HG02642 (cell line): ENCODE measurements at regions not wholly inside any gene's neighbourhood (a gene's known extent, or its start where the extent isn't known, plus 50 kb on each side); places are given as distances from the start of the nearest gene placed in this dataset.

Source experiments
- ATAC-seq: cut with Tn5 transposase; IDR thresholded peaks from one replicate; pipeline ENCODE4 v1.9.1; 2021; ENCODE audit warnings: mild to moderate bottlenecking; ENCODE audit not compliant: unreplicated experiment, poor library complexity

DNA sequence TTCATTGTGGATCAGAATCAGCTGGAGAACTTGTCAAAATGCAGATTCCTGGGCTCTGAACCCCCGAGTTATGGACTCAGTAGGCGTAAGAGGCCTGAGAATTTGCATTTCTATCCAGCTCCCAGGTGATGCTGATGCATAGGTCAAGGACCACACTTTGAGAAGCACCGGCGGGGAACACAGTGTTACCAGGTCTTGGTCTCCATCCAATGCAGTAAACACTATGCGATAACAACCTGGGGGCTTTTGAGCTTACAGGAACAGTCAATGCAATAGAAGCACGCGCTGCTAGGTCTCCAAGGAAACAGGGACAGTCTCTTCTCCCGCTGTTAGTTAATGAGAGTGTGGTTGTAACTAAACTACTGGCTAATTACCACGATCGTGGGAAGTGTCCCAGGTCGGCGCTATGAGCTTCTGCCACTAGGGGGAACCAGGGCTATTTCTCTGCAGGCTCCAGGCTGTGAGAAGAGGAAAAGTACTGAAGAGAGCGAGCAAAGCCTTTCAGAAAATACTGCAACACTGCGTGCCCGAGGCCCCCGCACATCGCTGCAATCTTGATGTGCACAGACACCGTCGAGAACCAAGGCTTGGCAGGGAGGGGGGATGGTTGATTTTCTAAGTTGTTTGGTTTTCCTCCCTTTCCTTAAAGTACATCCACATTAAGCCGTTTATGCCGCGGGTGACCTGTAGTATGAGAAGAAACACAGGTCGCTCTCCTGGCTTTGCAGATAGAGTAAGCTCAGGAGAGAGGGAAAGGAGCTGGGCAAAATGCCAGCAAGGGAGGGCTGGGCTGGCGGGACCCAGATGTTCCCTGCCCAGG lies 52.0 kb upstream of the KCNA1 start:
- peak; percentile 68 for ATAC-seq

DNA sequence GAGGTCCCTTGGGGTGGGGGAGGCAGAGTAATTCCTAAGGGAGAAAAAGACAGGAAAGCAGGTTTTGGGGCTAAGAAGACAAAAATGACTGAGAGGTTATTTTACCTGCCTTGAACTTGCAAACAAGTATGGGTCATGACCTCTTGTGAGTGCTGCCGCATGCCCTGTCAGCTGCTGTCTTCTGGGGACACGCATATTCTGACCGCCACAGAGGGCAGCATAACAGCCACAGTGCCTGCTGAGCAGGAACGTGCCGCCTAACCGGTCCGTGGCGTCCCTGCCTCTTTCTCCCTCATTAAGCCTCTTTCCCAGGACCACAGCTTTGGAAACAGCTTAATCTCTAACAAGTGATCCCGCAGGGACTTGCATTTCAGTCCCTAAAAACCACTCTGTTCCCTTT lies 51.3 kb upstream of the KCNA1 start:
- no peak for ATAC-seq

DNA sequence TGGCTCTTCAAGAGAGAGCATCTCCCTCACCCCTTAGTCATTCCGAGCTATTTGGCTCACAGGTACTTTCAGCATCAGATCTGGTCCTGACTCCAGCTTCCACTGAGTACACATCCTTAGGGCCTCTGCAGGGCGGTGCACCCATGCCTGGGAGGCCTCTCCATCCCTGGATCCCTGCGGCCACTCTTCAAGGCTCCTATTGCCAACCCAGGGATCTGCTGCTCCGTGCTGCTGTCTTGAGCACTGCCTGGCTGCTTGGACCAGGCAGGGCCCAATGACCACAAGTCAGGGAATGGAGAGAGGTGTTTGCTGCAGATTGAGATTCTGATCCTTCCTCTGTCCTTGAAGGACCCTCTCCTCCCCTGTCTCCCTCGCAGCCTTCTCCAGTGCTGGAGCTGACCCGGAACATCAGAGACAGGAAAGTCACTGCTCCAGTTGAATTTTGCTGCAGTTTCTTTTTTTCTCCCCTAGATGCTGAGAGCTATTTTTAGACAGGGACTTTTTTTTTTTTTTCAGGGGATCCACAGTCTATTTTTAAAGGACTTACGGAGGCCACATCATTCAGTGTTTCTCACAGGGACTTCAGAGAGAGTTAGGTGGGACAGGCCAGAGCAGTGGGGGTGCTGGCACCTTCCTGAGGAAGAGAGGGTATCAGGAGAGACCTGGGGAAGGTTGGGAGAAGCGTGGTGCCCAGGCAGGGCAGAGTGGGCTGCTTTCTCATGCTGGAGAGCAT lies 50.1 kb upstream of the KCNA1 start:
- ATAC-seq: no peak
